ENCODE measurements at regions not wholly inside any gene's neighbourhood (a gene's known extent, or its start where the extent isn't known, plus 50 kb on each side); places are given as distances from the start of the nearest gene placed in this dataset.

DNA sequence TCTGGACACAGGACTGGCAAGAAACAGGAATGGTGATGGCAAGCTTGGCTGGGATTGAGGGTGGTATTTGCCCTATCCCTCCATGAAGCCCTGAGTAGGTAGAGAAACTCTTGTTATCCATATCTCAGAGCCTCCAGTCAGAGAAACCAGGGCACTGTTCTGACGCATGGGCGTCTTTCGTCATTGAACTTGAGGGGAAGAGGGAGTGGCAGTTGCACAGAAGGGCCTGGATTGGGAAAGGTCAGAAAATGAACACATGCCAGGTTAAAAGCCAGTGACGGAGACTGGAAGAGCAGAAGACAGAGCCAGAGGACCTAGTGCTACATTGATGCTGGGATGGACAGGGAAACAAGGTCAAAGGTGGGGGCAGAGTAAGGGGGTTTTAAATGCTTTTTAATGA, 516.7 kb downstream of the PLPP3 start:
- H3K36me3 ChIP-seq (ENCODE audit: control insufficient read depth in 1 of 2, insufficient read depth in 2 of 2, low read length in 2 of 2), result no peaks in the 10 kb centered on the region
- peaks cover 12 to 21% of the 10 kb centered on the region in 2 experiments for H3K4me1 ChIP-seq (ENCODE audit: control insufficient read depth in 1 of 2, insufficient read depth in 2 of 2, low read length in 2 of 2)
- H2AFZ ChIP-seq (ENCODE audit: insufficient read depth, low read length, poor library complexity), result no peak overlapping the region
- peaks cover 2% of the 10 kb centered on the region for H3K79me2 ChIP-seq (ENCODE audit: control insufficient read depth, insufficient read depth, low read length, poor library complexity)
- H2BK120ac ChIP-seq (ENCODE audit: insufficient read depth, low read length, poor library complexity), result peak overlapping the region; percentile 75
- H3K9ac ChIP-seq (ENCODE audit: low read length), result no peak overlapping the region
- H2BK12ac ChIP-seq (ENCODE audit: low read length), result peak overlapping the region; percentile 76
- H3K4me3 ChIP-seq (ENCODE audit: low read depth, low read length), result no peak overlapping the region
- peak overlapping the region; percentile 53 for H3K14ac ChIP-seq (ENCODE audit: low read length)
- no CpG with 5 or more reads among the region's 4 CpGs for WGBS (ENCODE audit: extremely low coverage, insufficient coverage, insufficient read length)
- peak overlapping the region; percentile 29 for H2BK5ac ChIP-seq (ENCODE audit: low read depth, low read length, poor library complexity)
- peaks cover 13% of the 10 kb centered on the region for H3K79me1 ChIP-seq (ENCODE audit: low read length)
- H3K27ac ChIP-seq (ENCODE audit: low read depth, low read length), result no peak overlapping the region
- no peak overlapping the region for H4K12ac ChIP-seq (ENCODE audit: low read depth, low read length)
- peak; percentile 16 to 38 for DNase-seq
- peak overlapping the region; percentile 11 for H2AK5ac ChIP-seq (ENCODE audit: low read length)
- H4K91ac ChIP-seq (ENCODE audit: low read depth, low read length), result peak overlapping the region; percentile 60
- no peak overlapping the region for H3K4me2 ChIP-seq (ENCODE audit: low read length)
- H3K4ac ChIP-seq (ENCODE audit: low read depth, low read length), result no peak overlapping the region
- peak overlapping the region; percentile 33 for H3K18ac ChIP-seq (ENCODE audit: low read length)
- H3K9me3 ChIP-seq (ENCODE audit: insufficient read depth, low read depth, low read length), result no peaks in the 10 kb centered on the region
- H3K23ac ChIP-seq (ENCODE audit: low read length), result no peak overlapping the region
- no peak overlapping the region for H4K8ac ChIP-seq (ENCODE audit: low read depth, low read length)
- no peaks in the 10 kb centered on the region for H3K27me3 ChIP-seq (ENCODE audit: insufficient read depth, low read length)

DNA sequence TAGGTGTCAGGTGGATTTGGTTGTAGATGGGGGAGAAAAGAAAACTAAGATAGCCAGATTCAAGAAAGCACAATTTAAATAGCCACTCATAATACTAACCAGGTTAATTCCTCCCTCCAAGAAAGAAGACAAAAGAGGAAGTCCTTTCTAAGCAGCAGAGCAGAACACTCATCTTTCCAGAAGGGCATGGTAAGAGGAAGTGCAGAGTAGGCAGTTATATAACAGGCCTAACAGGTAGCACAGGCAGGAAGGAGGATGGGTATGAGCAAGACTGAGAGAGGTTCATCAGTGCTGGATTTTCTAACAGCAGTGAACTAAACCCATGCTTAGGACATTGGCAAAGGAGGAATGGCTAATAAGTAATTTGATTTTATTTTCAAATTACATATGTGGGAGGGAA, 517.5 kb downstream of the PLPP3 start:
- Histone ChIP-seq H3K9me3 (ENCODE audit: insufficient read depth, low read depth, low read length) (no peaks in the 10 kb centered on the region), H3K27me3 (ENCODE audit: insufficient read depth, low read length) (no peaks in the 10 kb centered on the region), H2BK12ac (ENCODE audit: low read length) (peak overlapping the region; percentile 68), H2AK5ac (ENCODE audit: low read length) (no peak overlapping the region), H3K4me1 (ENCODE audit: control insufficient read depth in 1 of 2, insufficient read depth in 2 of 2, low read length in 2 of 2) (peaks cover 12 to 23% of the 10 kb centered on the region in 2 experiments), H4K8ac (ENCODE audit: low read depth, low read length) (no peak overlapping the region), H3K36me3 (ENCODE audit: control insufficient read depth in 1 of 2, insufficient read depth in 2 of 2, low read length in 2 of 2) (no peaks in the 10 kb centered on the region), H4K12ac (ENCODE audit: low read depth, low read length) (no peak overlapping the region), H3K9ac (ENCODE audit: low read length) (no peak overlapping the region), H3K4me3 (ENCODE audit: low read depth, low read length) (no peak overlapping the region), H3K4me2 (ENCODE audit: low read length) (no peak overlapping the region), H2AFZ (ENCODE audit: insufficient read depth, low read length, poor library complexity) (no peak overlapping the region), H3K18ac (ENCODE audit: low read length) (no peak overlapping the region), H3K23ac (ENCODE audit: low read length) (no peak overlapping the region), H3K4ac (ENCODE audit: low read depth, low read length) (no peak overlapping the region), H3K79me1 (ENCODE audit: low read length) (peaks cover 13% of the 10 kb centered on the region), H4K91ac (ENCODE audit: low read depth, low read length) (peak overlapping the region; percentile 60), H2BK5ac (ENCODE audit: low read depth, low read length, poor library complexity) (no peak overlapping the region), H2BK120ac (ENCODE audit: insufficient read depth, low read length, poor library complexity) (peak overlapping the region; percentile 75), H3K27ac (ENCODE audit: low read depth, low read length) (no peak overlapping the region), H3K79me2 (ENCODE audit: control insufficient read depth, insufficient read depth, low read length, poor library complexity) (peaks cover 2% of the 10 kb centered on the region), H3K14ac (ENCODE audit: low read length) (peak overlapping the region; percentile 53)
- DNase-seq, result no peak

DNA sequence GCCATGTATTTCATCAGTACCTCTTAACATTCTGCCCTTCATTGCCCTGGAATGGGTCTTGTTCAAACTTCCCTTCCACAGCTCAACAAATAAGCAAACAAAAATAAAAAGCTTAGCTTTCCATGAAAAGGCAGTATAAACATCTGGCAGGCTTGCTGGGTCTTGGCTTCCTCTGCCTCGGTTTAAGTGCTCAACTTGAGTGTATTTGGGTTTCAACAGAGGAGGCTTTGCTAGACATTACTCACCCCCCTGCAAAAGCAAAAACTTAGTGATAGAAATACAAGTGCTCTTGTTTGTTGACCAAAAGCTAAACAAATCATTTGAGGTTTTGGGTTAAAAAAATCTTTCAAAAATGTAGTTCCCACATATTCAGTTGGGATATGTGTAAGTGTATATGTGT, 518.5 kb downstream of the PLPP3 start:
- no peak for DNase-seq
- Histone ChIP-seq H3K9ac (ENCODE audit: low read length) (no peak overlapping the region), H3K4me2 (ENCODE audit: low read length) (no peak overlapping the region), H3K9me3 (ENCODE audit: insufficient read depth, low read depth, low read length) (no peaks in the 10 kb centered on the region), H3K4me3 (ENCODE audit: low read depth, low read length) (no peak overlapping the region), H3K36me3 (ENCODE audit: control insufficient read depth in 1 of 2, insufficient read depth in 2 of 2, low read length in 2 of 2) (no peaks in the 10 kb centered on the region), H2BK12ac (ENCODE audit: low read length) (peak overlapping the region; percentile 27), H3K79me2 (ENCODE audit: control insufficient read depth, insufficient read depth, low read length, poor library complexity) (peaks cover 2% of the 10 kb centered on the region), H3K4me1 (ENCODE audit: control insufficient read depth in 1 of 2, insufficient read depth in 2 of 2, low read length in 2 of 2) (peaks cover 12 to 24% of the 10 kb centered on the region in 2 experiments), H3K27me3 (ENCODE audit: insufficient read depth, low read length) (no peaks in the 10 kb centered on the region), H3K23ac (ENCODE audit: low read length) (no peak overlapping the region), H2BK120ac (ENCODE audit: insufficient read depth, low read length, poor library complexity) (no peak overlapping the region), H3K14ac (ENCODE audit: low read length) (no peak overlapping the region), H3K4ac (ENCODE audit: low read depth, low read length) (no peak overlapping the region), H2AK5ac (ENCODE audit: low read length) (no peak overlapping the region), H3K18ac (ENCODE audit: low read length) (no peak overlapping the region), H3K27ac (ENCODE audit: low read depth, low read length) (no peak overlapping the region), H4K8ac (ENCODE audit: low read depth, low read length) (no peak overlapping the region), H4K12ac (ENCODE audit: low read depth, low read length) (no peak overlapping the region), H2BK5ac (ENCODE audit: low read depth, low read length, poor library complexity) (no peak overlapping the region), H3K79me1 (ENCODE audit: low read length) (peaks cover 13% of the 10 kb centered on the region), H4K91ac (ENCODE audit: low read depth, low read length) (peak overlapping the region; percentile 2), H2AFZ (ENCODE audit: insufficient read depth, low read length, poor library complexity) (no peak overlapping the region)
- no CpG with 5 or more reads among the region's 1 CpG for WGBS (ENCODE audit: extremely low coverage, insufficient coverage, insufficient read length)

DNA sequence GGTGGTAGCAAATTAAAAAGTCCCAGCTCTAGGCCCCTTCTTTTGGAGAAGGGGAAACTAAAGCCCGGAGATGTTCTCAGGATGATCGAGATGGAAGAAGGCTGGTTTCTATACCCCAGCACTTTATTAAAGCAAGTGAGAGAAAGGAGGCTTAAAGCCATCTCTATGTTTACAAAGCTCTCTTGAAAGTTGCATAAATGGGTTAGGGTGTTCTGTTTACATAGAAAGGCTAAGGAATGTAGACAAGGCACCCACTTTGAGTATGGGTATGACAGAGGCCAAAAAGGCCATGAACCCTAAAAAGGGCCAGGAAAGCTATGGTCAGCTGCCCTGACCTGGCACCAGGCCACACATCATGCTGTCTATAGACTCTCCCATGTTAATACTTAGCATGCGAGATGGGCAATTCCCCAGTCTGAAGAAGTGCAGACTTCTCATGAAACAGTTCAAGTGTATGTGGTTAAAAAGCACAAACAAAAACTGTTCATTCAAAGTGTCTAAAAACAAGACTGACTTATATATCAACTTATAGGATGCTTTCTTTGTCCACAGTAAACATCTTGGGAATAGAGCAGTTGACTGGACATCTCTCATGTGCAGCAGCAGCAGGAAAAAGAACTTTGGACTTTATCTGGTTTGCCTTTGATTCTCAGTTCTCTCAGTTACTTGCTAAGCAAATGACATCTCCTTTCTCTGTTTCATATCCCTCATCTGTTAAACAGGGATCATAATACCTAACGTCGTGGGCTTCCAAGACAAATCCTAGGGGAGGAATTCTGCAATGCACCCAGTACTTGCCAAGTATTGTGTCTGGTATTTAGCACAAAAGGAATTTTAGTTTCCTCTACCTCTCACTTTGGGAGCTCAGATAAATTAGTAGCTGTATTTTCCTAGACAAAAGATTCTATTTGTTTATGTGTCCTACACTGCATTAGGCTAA, 521.6 kb downstream of the PLPP3 start:
- Histone ChIP-seq H2AK5ac (ENCODE audit: low read length) (no peak overlapping the region), H3K14ac (ENCODE audit: low read length) (no peak overlapping the region), H3K18ac (ENCODE audit: low read length) (no peak overlapping the region), H3K79me2 (ENCODE audit: control insufficient read depth, insufficient read depth, low read length, poor library complexity) (peaks cover 2% of the 10 kb centered on the region), H2BK120ac (ENCODE audit: insufficient read depth, low read length, poor library complexity) (no peak overlapping the region), H3K4me1 (ENCODE audit: control insufficient read depth in 1 of 2, insufficient read depth in 2 of 2, low read length in 2 of 2) (peaks cover 9 to 16% of the 10 kb centered on the region in 2 experiments), H3K27ac (ENCODE audit: low read depth, low read length) (no peak overlapping the region), H4K12ac (ENCODE audit: low read depth, low read length) (no peak overlapping the region), H2AFZ (ENCODE audit: insufficient read depth, low read length, poor library complexity) (no peak overlapping the region), H4K8ac (ENCODE audit: low read depth, low read length) (no peak overlapping the region), H3K27me3 (ENCODE audit: insufficient read depth, low read length) (no peaks in the 10 kb centered on the region), H3K9me3 (ENCODE audit: insufficient read depth, low read depth, low read length) (no peaks in the 10 kb centered on the region), H3K4me3 (ENCODE audit: low read depth, low read length) (no peak overlapping the region), H3K4ac (ENCODE audit: low read depth, low read length) (no peak overlapping the region), H4K91ac (ENCODE audit: low read depth, low read length) (no peak overlapping the region), H3K23ac (ENCODE audit: low read length) (no peak overlapping the region), H3K9ac (ENCODE audit: low read length) (no peak overlapping the region), H3K79me1 (ENCODE audit: low read length) (peaks cover 9% of the 10 kb centered on the region), H2BK12ac (ENCODE audit: low read length) (no peak overlapping the region), H2BK5ac (ENCODE audit: low read depth, low read length, poor library complexity) (no peak overlapping the region), H3K36me3 (ENCODE audit: control insufficient read depth in 1 of 2, insufficient read depth in 2 of 2, low read length in 2 of 2) (no peaks in the 10 kb centered on the region), H3K4me2 (ENCODE audit: low read length) (no peak overlapping the region)
- no peak for DNase-seq
- no CpG with 5 or more reads among the region's 5 CpGs for WGBS (ENCODE audit: extremely low coverage, insufficient coverage, insufficient read length)

Data from trophoblast cell (in vitro differentiated cells and primary cell).